MM.1S (cell line): ENCODE measurements at regions not wholly inside any gene's neighbourhood (a gene's known extent, or its start where the extent isn't known, plus 50 kb on each side); places are given as distances from the start of the nearest gene placed in this dataset.

ENCODE experiments used
- DNase-seq: peaks from one replicate; pipeline ENCODE4 v3.0.0-alpha.2; 2015
- H2AFZ ChIP-seq: fragments of 300-600 bp; sonication (generic); 2 replicates; pipeline ENCODE4 v1.6.0; 2016; ENCODE audit warnings: antibody characterized with exemption, low read length
- H3F3A ChIP-seq: fragments of 300-600 bp; sonication (generic); 2 replicates; pipeline ENCODE4 v1.6.1; 2016; ENCODE audit warnings: mild to moderate bottlenecking, antibody characterized with exemption, low read length, moderate library complexity, mixed read lengths; ENCODE audit not compliant: insufficient read depth
- H3K27ac ChIP-seq: fragments of 300-600 bp; sonication (generic); 2 replicates; pipeline ENCODE4 v1.5.1; 2016; ENCODE audit warnings: mild to moderate bottlenecking, low read length
- H3K27me3 ChIP-seq: fragments of 300-600 bp; sonication (generic); replicated peaks from 2 replicates; pipeline ENCODE4 v1.6.0; 2016; ENCODE audit warnings: low read length; ENCODE audit not compliant: insufficient read depth
- H3K36me3 ChIP-seq: fragments of 300-600 bp; sonication (generic); replicated peaks from 2 replicates; pipeline ENCODE4 v1.6.1; 2016; ENCODE audit warnings: mild to moderate bottlenecking, low read length, mixed read lengths; ENCODE audit not compliant: insufficient read depth
- H3K4me1 ChIP-seq: fragments of 300-600 bp; sonication (generic); 2 replicates; pipeline ENCODE4 v1.6.1; 2016; ENCODE audit warnings: low read length, mixed read lengths
- H3K4me2 ChIP-seq: fragments of 300-600 bp; sonication (generic); 2 replicates; pipeline ENCODE4 v1.6.0; 2016; ENCODE audit warnings: low read depth, low read length
- H3K4me3 ChIP-seq: fragments of 300-600 bp; sonication (generic); 2 replicates; pipeline ENCODE4 v1.5.1; 2016; ENCODE audit warnings: low read length, mixed read lengths
- H3K79me2 ChIP-seq: fragments of 300-600 bp; sonication (generic); 2 replicates; pipeline ENCODE4 v1.6.1; 2016; ENCODE audit warnings: mixed run types, low read length, mixed read lengths
- H3K9ac ChIP-seq: fragments of 300-600 bp; sonication (generic); 2 replicates; pipeline ENCODE4 v1.6.1; 2016; ENCODE audit warnings: low read length, mixed read lengths
- H3K9me2 ChIP-seq: fragments of 300-600 bp; sonication (generic); replicated peaks from 2 replicates; pipeline ENCODE4 v1.6.1; 2016; ENCODE audit warnings: mild to moderate bottlenecking, low read length, mixed read lengths; ENCODE audit not compliant: insufficient read depth
- H3K9me3 ChIP-seq: fragments of 300-600 bp; sonication (generic); replicated peaks from 2 replicates; pipeline ENCODE4 v1.6.1; 2016; ENCODE audit warnings: mild to moderate bottlenecking, low read length, mixed read lengths; ENCODE audit not compliant: insufficient read depth
- H4K20me1 ChIP-seq: fragments of 300-600 bp; sonication (generic); 2 replicates; pipeline ENCODE4 v1.6.1; 2016; ENCODE audit warnings: mild to moderate bottlenecking, low read length, moderate library complexity, mixed read lengths; ENCODE audit not compliant: insufficient read depth
- EZH2 ChIP-seq: fragments of 300-600 bp; sonication (generic); optimal IDR thresholded peaks from 2 replicates; pipeline ENCODE3; 2017; ENCODE audit warnings: low read depth, mild to moderate bottlenecking, antibody characterized with exemption, low read length, mixed read lengths
- EZH2phosphoT487 ChIP-seq: fragments of 300-600 bp; sonication (generic); IDR thresholded peaks from 2 replicates; pipeline ENCODE4 v1.6.1; 2018; ENCODE audit warnings: antibody characterized with exemption, low read length
- TF ChIP-seq, protein P1 (sequence below): fragments of 300-600 bp; sonication (generic); IDR thresholded peaks from 2 replicates; pipeline ENCODE4 v1.5.1; 2016; ENCODE audit warnings: antibody characterized with exemption, low read length, mixed read lengths

DNA sequence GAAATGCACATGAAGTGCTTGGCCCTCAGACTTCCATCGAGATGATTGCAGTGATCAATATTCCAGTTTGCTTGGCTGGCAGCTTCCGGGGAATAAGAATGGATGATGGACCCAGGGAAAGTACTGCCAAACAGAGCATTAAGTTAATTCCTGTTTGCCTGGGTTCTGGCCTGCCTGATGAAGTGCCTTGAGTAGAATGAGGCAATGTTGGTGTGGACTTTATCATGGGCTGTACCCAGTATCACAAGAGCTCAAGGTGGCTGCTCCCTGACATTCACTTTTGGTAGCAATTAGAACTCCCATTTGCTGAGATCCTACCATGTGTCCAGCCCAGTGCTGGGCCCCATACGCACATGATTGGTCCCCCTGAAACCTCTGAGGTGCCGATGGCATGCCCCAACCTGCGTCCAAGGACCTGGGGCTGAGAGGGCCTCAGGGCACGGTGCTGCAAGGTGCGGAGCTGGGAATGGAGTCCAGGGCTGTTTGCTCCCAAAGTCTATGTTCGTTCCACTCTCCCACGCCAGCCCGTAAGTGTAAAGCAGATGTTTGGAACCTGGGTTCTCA is 80.7 kb downstream of the SLC25A47 start:
- H3F3A ChIP-seq, result no peaks in the 10 kb centered on the region
- no peaks in the 10 kb centered on the region for H4K20me1 ChIP-seq
- no peak for DNase-seq
- no peaks in the 10 kb centered on the region for H3K36me3 ChIP-seq
- H3K4me3 ChIP-seq, result no peak overlapping the region
- H3K27me3 ChIP-seq, result no peaks in the 10 kb centered on the region
- no peak overlapping the region for H3K4me2 ChIP-seq
- no peaks in the 10 kb centered on the region for H3K9me2 ChIP-seq
- H3K9me3 ChIP-seq, result no peaks in the 10 kb centered on the region
- H2AFZ ChIP-seq, result no peak overlapping the region
- H3K79me2 ChIP-seq, result no peaks in the 10 kb centered on the region
- H3K4me1 ChIP-seq, result no peaks in the 10 kb centered on the region
- TF ChIP-seq EZH2 (no peak), EZH2phosphoT487 (no peak)
- TF ChIP-seq, protein P1, sequence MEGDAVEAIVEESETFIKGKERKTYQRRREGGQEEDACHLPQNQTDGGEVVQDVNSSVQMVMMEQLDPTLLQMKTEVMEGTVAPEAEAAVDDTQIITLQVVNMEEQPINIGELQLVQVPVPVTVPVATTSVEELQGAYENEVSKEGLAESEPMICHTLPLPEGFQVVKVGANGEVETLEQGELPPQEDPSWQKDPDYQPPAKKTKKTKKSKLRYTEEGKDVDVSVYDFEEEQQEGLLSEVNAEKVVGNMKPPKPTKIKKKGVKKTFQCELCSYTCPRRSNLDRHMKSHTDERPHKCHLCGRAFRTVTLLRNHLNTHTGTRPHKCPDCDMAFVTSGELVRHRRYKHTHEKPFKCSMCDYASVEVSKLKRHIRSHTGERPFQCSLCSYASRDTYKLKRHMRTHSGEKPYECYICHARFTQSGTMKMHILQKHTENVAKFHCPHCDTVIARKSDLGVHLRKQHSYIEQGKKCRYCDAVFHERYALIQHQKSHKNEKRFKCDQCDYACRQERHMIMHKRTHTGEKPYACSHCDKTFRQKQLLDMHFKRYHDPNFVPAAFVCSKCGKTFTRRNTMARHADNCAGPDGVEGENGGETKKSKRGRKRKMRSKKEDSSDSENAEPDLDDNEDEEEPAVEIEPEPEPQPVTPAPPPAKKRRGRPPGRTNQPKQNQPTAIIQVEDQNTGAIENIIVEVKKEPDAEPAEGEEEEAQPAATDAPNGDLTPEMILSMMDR, result no peak
- no peak overlapping the region for H3K27ac ChIP-seq
- no peak overlapping the region for H3K9ac ChIP-seq

DNA sequence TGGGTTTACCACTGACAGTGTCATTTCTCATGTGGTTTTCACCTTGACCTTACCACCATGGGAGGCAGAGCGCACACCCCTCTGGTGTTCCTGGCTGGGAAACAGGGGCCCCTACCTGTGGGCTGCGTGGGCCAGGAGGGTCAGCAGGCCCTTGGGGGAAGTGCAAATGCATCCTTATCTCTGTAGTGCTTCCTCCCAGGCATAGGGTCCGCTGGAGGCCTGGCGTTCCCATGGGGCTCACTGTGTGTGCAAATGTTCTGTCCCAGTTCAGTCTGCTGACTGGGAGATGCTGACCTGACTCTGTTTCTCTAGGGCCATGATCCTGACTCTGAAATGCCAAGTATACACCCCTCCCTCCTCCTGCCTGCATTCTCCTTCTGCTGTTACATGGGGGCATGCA is 81.3 kb downstream of the SLC25A47 start:
- TF ChIP-seq EZH2phosphoT487 (no peak), EZH2 (no peak)
- TF ChIP-seq, protein P1, result no peak
- DNase-seq, result no peak
- H3K4me3 ChIP-seq, result no peak overlapping the region

DNA sequence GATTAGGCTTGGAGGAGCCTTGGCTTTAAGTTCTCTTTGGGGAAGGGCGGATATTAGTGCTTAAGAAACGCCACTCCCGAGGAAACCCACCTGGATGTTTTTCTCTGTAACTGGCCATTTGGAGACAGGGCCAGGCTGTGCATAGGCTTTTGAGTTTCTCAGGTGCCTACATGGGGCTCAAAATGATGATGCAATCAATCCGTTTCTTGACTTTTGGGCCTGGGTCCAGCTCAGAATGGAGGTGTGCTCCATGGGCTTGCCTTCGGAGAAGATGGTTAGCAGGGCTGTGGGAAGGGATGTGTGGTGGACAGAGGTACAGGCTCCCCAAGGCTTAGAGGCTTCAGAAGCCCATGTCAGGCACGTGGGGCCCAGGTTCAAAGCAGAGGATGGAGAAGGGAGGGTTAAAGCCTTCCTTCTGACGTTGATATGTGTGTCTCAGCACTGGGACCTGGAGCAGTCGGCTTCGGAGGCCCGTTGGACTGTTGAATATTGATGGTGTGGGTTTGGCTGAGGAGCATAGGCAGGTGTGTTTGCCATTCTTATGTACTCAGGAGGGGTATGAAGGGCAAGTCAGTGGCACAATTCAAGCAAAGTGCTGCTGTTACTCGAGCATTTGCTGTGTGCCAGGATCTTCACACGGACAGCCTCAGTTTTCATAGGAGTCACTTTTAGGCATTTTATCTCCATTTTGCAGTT is 82.8 kb downstream of the SLC25A47 start:
- Histone ChIP-seq H3K79me2 (no peaks in the 10 kb centered on the region), H2AFZ (no peak overlapping the region), H3K9me2 (no peaks in the 10 kb centered on the region), H3K4me3 (no peak overlapping the region), H3K27ac (no peak overlapping the region), H3K9ac (no peak overlapping the region), H3K9me3 (no peaks in the 10 kb centered on the region), H3K36me3 (no peaks in the 10 kb centered on the region), H3K4me2 (no peak overlapping the region), H4K20me1 (no peaks in the 10 kb centered on the region), H3K27me3 (no peaks in the 10 kb centered on the region), H3F3A (no peaks in the 10 kb centered on the region), H3K4me1 (no peaks in the 10 kb centered on the region)
- DNase-seq, result no peak
- TF ChIP-seq, protein P1, result no peak
- TF ChIP-seq EZH2phosphoT487, result no peak
- no peak for TF ChIP-seq EZH2

More for the DNA sequence above, 81.3 kb downstream of the SLC25A47 start:
- H3K27ac ChIP-seq, result no peak overlapping the region
- H3K9me2 ChIP-seq, result no peaks in the 10 kb centered on the region
- H4K20me1 ChIP-seq, result no peaks in the 10 kb centered on the region
- no peak overlapping the region for H2AFZ ChIP-seq
- no peaks in the 10 kb centered on the region for H3K9me3 ChIP-seq
- H3K4me1 ChIP-seq, result no peaks in the 10 kb centered on the region
- no peaks in the 10 kb centered on the region for H3K36me3 ChIP-seq
- no peak overlapping the region for H3K9ac ChIP-seq
- H3K27me3 ChIP-seq, result no peaks in the 10 kb centered on the region
- H3K79me2 ChIP-seq, result no peaks in the 10 kb centered on the region
- H3K4me2 ChIP-seq, result no peak overlapping the region
- H3F3A ChIP-seq, result no peaks in the 10 kb centered on the region
